HG02763 (cell line): ENCODE measurements at regions not wholly inside any gene's neighbourhood (a gene's known extent, or its start where the extent isn't known, plus 50 kb on each side); places are given as distances from the start of the nearest gene placed in this dataset.

Experiments
- ATAC-seq: cut with Tn5 transposase; IDR thresholded peaks from one replicate; pipeline ENCODE4 v1.9.1; 2021; ENCODE audit warnings: mild to moderate bottlenecking, moderate library complexity; ENCODE audit not compliant: unreplicated experiment

GRCh38 chr12:91432755-91433154, 250.1 kb upstream of the DCN start:
- no peak for ATAC-seq

GRCh38 chr12:91432089-91432488, 249.5 kb upstream of the DCN start:
- no peak for ATAC-seq

GRCh38 chr12:91424506-91424905, 241.9 kb upstream of the DCN start:
- ATAC-seq = no peak

DNA sequence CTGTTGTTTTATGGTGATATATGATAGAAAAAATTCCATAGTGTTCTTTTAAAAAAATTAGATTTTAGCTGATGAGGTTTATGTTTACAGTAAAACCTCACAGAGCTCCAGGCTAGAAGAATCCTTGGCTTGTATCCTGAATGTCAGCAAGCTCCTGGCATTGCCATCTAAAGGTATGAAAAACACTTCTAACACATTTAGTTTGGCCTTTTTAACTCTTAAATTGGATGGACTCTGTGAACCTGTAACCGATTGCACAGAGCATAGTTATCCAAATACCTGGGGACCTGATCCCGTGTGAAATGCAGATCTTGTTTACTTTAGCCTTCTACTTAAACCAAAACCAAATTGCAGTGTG, 241.1 kb upstream of the DCN start:
- no peak for ATAC-seq

DNA sequence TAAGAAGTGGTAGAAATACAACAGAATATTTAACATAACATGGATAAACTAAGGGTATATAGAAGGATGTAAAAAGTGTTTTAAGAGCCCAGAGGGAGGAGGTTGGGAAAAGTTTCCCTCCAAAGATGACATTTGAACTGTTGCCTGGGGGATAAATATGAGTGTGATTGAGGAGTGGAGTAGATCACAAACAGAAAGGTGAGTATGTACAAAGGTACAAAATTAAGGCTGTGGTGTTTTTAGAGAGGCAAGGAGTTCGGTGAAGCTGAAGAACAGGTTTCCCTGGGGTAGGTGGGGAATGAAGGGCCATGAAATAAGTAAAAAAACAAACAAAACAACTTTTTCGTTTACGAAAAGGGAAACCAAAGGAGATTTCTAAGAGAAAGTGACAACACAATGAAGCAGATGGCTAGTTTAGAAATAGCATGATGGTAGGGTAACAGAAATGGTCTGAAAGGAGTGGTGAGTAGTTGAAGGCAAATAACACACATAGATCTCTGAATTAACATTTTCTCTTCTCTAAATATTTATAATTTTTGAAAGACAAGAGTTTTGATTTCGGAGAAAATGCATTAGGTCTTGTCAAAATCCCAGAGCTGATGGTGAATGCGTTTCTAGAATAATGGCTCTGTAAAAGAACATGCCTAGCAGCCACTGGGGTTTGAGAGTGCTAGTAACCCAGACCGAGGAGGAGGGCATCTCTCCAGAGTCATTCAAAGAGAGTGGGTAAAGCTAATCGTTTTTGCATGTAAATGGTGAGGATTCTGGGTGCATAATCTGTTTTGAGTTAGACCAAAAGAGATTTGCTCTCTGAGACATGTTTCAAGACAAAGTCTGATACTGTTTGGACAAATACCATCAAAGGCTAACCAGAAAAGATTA, 240.4 kb upstream of the DCN start:
- ATAC-seq = no peak

DNA sequence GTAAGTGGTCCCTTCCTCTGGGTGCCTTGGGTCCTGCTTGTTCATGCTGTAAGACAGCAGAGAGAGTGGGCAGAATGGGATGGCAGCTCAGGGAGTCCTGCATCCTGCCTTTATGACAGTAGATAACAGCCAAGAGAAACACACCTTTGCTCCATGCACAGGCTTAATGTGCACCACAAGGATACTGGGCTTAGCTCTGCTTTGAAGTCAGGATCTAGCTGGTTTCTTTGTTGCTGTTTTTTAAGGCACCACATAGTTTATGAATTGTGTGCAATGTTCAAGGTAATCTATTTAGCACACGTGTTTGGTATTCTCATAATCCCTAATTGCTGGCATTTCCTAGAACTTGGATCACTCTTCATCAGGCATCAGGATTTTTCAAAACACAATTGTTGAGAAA, 239.5 kb upstream of the DCN start:
- no peak for ATAC-seq

DNA sequence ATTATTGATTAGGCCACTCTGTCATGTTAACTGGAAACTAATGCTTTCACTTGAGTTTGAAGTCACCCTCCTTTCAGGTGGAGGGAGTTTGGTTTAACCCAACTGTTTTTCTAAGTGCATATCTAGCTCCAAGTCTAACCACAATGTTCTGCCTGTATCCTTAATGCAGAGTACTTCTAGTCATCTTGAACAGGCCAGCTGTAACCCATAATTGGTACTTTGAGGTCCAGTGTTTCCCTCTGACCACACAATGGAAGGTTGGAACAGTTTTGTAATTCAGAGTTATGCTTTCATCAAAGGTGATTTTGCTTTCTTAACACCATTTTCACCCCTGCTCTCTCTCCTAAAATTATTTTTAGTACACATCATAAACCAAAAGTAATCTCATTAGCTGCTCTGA, 237.2 kb upstream of the DCN start:
- no peak for ATAC-seq

GRCh38 chr12:91418221-91419090, 235.8 kb upstream of the DCN start:
- ATAC-seq = no peak

DNA sequence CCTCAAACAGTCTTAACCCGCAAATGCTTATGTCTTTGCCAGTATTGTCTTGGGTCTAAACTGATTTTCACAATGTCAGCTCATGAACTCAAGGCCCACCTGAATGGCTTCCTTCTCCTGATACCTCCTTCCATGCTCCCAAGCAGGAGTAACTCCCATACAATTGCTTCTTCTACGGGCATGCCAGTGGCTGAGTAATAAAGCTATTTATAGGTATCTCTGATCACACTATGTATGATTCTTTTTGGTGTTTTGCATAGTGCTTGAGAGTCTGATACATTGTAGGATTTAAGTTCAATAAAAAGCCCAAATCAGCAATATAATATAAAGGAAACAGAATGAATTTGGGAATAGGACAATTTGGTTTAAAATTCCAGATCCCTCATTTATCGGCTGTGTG, 235.0 kb upstream of the DCN start:
- no peak for ATAC-seq

DNA sequence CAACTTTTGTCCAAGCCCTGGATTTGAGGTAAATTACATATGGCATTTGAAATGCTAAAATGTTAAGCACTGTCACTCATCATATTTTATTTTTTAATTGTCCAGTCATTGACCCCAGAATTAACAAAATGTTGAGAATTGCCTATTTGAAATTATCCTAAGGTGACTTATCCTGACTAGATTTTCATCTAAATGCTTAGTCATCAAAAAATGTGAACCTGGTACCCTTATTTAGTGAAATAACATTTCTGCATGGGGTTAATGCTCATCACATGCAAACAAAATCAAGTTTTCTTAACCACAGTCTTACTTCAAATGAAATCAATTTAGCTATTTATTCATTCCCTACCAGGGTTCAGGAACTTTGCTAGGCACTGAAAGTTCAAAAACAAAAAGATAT, 232.0 kb upstream of the DCN start:
- ATAC-seq = no peak

GRCh38 chr12:91413581-91414546, 231.2 kb upstream of the DCN start:
- no peak for ATAC-seq

DNA sequence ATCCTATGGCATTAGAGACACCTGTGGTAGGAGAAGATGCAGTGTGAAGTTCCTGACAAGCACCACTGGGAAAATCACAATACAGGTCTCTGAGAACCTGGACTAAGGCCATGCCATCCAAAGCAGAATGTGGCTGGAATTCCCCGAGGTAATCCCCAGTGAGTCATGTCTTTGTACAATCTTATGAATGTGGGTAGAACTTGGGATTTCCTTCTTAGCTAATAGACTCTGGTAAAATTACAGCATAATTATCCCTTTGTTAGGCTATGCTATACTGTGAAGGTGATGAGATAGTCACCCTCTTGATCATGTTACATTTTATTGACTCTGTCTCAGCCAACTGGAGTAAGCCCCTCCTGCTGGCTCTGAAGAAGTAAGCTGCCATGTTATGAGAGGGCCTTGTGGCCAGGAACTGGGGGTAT, 224.3 kb upstream of the DCN start:
- ATAC-seq = no peak

DNA sequence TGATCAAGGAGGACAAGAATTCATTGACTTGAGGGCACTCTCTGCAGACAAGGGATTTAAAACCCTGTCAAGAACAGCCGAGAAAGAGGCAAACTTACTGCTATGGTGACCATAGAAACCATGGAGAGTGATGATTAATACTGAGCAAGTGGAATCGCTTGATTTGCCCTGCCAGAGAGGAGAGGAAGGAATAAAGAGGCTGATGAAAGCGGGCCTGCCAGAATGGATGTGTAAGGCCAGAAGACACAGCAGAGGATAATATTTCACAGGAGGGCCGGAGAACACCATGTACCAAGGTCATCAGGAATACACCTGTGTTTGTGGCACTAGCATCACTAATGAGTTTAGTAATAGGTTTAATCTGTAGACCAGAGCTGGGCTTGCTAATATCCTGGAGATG, 221.8 kb upstream of the DCN start:
- ATAC-seq = no peak

GRCh38 chr12:91401190-91401589, 218.6 kb upstream of the DCN start:
- no peak for ATAC-seq

DNA sequence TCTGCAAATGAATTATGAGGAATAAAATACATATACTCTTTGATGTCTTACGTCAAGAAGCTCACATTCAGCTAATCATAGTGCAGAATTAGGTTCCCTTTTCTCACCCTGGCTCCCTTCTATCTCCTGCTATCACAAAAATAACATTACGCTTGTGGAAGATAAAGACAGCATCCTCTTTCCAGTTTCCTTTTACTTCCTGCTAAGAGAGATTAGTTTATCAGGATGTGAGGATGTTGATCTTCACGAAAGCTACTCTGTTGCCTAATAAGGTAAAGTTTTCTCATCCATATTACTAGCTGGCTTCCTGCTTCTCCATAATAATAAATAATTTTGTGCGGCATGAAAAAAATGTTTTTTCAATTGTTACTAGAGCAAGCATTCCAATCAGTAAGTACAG, 217.7 kb upstream of the DCN start:
- ATAC-seq = no peak

DNA sequence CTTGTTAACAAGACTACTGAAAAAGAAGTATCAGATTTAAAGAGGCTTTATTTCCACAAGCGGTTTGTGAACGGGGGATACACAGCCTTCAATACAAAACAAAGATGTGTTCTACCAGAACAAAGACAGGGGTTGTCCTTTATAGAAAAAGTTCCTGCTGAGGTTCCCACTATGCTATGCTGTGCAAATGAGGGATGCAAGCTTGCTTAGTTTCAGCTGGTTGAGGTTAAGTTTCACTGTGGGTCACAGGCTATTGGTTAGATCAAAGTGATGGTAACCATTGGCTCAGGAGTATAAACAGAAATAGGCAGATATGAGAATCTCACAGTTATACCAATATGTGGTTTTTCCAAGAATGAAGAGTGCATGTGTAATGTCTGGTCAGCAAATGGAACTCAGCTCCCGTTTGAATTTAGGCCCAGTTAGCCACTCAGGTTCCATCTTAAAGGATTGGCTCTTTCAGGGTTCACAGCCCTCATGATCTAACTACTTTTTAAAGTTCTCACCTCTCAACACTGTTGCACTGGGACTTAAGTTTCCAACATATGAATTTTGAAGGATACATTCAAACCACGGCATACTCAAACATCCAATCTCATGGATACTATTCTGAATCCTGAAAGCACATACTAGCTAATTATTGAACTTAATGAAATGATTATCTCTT, 215.4 kb upstream of the DCN start:
- ATAC-seq = no peak

- no peak for ATAC-seq
Observed at GRCh38 chr12:91396293-91396692, 213.7 kb upstream of the DCN start.

DNA sequence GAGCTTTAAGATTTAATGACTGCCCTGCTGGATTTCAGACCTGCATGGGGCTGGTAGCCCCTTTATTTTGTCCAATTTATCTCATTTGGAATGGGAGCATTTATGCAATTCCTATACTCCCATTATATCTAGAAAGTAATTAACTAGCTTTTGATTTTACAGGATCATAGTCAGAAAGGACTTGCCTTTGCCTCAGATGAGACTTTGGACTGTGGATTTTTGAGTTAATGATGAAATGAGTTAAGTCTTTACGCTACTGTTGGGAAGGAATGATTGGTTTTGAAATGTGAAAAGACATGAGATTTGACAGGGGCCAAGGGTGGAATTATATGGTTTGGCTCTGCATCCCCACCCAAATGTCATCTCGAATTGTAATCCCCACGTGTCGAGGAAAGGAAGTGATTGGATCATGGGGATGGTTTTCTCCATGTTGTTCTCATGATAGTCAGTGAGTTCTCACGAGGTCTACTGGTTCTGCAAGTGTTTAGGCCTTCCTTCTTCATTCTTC, 213.1 kb upstream of the DCN start:
- ATAC-seq = no peak

- ATAC-seq = no peak
Observed at GRCh38 chr12:91394903-91395302, 212.3 kb upstream of the DCN start.

- no peak for ATAC-seq
Observed at GRCh38 chr12:91388573-91388972, 206.0 kb upstream of the DCN start.
